Stimulated activated CD4-positive, alpha-beta T cell treated with anti-CD3 and anti-CD28 coated beads, Interleukin-4, amount 100 ng/mL, for 24 hours (primary cell): ENCODE measurements at regions not wholly inside any gene's neighbourhood (a gene's known extent, or its start where the extent isn't known, plus 50 kb on each side); places are given as distances from the start of the nearest gene placed in this dataset.
"Not testable (repeated sequence)": the region's sequence is repeated elsewhere in the genome, so short reads cannot be mapped to it uniquely, and the experiment has no call there.

Experiments used
- DNase-seq: peaks from one replicate; pipeline ENCODE4 v3.0.0-alpha.2; 2020

- no peak for DNase-seq
These were observed 80.0 kb downstream of the SHOX2 start for GRCh38 chr3:158026236-158026635.

DNA sequence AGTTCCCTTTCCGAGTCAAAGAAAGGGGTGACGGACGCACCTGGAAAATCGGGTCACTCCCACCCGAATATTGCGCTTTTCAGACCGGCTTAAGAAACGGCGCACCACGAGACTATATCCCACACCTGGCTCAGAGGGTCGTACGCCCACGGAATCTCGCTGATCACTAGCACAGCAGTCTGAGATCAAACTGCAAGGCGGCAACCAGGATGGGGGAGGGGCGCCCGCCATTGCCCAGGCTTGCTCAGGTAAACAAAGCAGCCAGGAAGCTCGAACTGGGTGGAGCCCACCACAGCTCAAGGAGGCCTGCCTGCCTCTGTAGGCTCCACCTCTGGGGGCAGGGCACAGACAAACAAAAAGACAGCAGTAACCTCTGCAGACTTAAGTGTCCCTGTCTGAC, 86.3 kb downstream of the SHOX2 start:
- DNase-seq: not testable (repeated sequence)

- DNase-seq: no peak
These were observed 87.8 kb downstream of the SHOX2 start for GRCh38 chr3:158018462-158018861.

DNA sequence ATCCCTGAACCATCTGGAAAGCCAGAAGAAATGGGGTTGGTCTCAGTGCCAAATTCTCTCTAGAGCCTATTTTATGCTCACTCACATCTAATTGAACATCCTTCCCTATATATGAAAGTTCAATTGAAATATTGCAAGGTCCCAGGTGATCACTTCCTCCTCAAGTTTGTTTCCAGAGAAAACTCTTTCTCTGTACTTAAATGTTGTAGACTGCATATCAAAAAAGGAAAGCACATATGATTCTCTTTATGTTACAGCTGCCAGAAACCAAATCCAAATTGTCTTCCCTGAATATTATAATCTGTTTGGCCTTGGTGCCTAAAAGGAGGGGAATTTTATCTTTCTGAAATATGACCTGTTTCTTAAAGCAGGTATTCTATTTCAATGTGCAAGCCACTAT, 93.3 kb downstream of the SHOX2 start:
- DNase-seq: no peak

DNA sequence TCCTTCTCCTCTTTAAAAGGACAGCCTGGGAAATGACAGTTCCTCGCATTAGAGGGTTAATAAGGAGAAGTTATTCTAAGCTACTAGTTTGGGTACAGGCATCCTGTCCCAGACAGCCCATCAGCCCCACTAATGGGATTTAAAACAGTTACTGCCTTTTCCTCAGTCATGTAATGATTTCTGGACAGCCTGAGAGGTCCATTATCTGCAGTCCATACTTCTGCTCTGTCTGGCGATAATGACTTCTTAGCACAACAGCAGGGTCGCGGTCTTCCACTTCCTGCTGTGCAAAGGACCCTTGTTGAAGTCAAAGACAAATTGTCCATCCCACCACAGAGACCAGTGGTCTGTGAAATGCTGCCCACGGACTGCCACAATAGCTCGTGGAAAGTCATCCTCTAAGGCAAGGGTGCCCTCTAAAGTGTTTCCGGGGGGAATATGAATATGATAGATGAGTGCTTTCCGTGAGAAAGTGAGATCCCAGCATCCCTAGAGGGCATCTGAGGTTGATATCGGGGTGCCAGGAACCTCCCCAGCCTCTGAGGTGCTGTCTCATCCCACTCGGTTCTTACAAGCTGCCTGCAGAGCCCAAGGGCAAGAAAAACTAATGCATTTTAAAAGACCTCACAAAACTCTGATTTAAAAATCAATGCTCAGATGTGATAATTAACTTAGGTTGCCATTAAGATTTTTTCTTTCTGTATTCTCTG, 100.7 kb downstream of the SHOX2 start:
- DNase-seq: no peak

GRCh38 chr3:157999246-157999645, 107.0 kb downstream of the SHOX2 start:
- DNase-seq: no peak

DNA sequence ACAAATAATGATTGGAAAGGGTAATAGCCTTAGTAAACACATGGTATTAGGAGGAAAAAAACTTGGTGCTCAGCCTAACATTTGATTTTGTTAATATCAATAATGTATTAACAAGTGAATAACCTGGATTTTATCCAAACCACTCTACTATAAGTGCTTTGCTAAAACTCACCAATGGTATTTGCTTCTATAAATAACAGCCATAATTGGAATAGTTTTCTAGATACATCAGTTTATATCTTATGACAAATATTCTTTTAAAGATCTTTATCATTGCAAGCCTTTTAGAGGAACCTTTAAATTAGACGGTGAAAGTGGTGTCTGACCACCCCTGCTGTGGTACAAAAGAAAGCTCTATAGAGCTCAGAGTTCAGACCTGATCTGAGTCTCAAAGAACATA, 123.9 kb downstream of the SHOX2 start:
- DNase-seq: no peak

- no peak for DNase-seq
These were observed 124.4 kb downstream of the SHOX2 start for GRCh38 chr3:157981819-157982218.

DNA sequence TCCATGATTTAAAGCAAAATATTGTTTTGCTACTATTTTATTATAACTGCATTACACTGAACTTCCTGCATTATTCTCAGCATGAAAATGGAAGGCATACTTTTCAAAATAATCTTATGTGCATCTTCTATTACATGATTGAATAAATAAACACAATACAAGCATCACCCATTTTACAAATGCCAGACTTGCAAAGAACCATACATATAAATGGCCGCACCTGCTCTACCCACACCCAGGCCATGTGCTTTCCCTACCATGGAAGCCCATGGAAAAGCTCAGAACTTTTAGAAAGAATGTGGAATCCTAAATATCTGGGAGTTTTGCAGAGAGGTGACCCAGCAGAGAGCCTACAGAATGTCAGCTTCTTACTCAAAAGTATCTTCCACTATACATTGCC, 127.2 kb downstream of the SHOX2 start:
- no peak for DNase-seq

DNA sequence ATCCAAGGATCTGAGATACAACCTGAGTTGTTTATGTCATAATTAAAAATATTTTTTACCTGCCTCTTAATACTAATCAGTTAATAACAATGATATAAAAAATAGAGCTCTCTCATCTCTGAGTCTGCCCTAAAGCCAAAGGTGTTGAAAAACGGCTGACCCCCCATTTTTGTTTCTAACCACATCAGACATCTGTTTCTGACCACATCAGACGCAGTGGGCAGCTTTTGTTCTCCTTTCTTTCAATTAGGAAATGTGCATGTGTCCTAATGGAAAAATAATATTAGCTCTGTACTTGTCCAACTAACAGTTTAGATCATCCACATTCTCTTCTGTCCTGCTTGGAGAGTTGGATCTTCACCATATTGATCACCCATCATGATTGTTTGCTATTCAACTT, 144.6 kb downstream of the SHOX2 start:
- no peak for DNase-seq

DNA sequence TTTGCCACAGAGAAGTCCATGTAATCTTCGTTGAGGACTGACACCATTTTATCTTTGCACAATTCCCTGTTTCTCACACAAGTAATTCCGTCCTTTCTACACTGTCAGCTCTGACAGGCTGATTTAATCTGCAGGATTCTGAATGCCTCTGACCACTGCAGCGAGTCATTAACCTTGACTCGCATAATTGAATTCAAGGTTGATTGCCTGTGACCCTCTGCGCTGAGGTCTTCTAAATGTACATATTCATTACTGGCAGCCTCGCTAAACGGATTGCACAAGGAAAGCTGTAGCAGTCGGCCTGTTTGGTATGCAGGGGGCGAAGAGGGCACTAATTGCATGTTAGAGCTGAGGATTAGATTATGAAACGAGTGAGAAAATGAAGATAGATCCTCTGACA, 147.8 kb downstream of the SHOX2 start:
- DNase-seq: no peak

GRCh38 chr3:157956850-157957249, 149.4 kb downstream of the SHOX2 start:
- DNase-seq: no peak

DNA sequence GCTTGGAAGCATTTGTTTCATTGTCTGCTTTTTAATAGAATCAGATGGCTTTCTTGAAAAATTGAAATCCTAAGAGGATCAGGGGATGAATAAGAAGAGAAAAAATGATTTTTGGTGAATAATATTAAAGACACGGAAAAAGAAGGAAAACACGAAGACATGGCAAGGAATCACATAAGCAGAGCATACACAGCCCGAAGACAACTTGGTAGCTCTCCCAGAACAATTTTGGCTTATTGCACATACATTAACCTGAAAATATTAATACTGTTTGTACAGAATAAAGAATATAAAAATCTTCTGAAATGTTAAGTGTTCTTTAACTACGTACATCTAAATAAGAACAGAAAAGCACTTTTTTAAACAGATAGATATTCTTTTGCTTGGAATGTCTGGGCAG, 150.0 kb downstream of the SHOX2 start:
- DNase-seq: no peak

- no peak for DNase-seq
These were observed 152.7 kb downstream of the SHOX2 start for GRCh38 chr3:157953565-157953964.

- DNase-seq: no peak
These were observed 157.4 kb downstream of the SHOX2 start for GRCh38 chr3:157948605-157949383.

DNA sequence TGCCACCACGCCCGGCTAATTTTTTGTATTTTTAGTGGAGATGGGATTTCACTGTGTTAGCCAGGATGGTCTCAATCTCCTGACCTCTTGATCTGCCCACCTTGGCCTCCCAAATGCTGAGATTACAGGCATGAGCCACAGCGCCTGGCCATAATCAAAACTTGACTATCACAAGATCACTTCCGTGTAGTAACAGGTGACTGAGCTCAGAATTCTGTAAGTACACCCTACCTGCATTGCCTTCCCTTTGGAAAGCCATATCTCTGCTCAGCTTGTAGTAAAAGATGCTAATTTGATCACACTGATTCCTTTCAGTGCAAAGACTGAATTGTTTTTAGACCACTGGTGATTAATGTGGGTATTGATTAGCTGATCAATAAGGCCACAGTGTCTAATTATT, 167.1 kb downstream of the SHOX2 start:
- no peak for DNase-seq

- no peak for DNase-seq
These were observed 168.0 kb downstream of the SHOX2 start for GRCh38 chr3:157938154-157938779.

GRCh38 chr3:157931517-157931916, 174.7 kb downstream of the SHOX2 start:
- DNase-seq: no peak

GRCh38 chr3:157930000-157930780, 176.0 kb downstream of the SHOX2 start:
- no peak for DNase-seq

DNA sequence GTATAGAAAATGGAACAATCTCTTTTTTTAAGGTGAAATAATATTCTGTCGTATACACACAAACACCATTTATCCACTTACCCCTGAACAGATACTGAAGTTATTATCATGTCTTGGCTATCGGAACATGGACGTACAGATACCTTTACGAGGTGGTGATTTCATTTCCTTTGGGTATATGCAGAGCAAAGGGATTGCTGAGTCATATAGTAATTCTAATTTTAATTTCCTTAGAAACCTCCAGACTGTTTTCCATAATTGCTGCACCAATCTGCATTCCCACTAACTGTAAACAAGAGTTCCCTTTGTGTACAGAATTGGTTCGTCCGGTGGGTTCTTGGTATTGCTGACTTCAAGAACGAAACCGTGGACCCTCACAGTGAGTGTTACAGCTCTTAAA, 179.4 kb downstream of the SHOX2 start:
- no peak for DNase-seq

DNA sequence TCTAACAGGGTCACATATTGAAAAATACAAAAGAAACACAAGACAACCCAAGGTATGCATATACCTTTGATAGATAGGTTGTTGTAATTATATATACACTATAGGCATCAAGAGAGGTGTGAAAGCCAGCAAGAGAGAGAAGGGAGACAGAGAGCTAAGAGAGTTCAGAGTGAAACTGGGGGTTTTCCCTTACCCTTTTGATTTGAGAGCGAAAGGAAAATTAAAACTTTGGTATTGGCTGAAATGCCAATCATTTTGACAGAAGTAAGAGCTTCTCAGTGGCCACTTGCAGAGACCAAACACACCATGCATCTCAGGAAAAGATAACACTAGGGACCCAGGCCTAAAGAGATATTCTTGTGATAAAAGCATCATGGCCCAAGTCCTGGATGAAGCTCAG, 183.6 kb downstream of the SHOX2 start:
- DNase-seq: no peak

DNA sequence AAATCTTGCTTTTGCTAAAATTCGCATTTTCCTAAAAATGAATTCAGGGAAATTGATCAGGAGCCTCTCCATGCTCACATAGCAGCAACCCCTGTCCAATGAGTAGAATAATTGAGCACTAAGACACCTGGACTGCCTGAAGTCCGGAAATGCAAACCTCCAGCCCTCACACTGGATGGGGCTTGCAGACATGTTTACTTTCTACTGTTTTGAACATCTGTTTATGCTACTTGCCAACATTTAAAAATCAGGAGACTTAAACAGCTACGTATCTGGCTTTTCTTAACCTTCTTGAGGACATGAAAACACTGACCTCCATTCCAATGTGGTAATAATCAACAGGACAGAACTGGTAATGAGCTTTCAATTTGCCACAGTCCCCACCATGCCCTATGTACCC, 184.4 kb downstream of the SHOX2 start:
- no peak for DNase-seq
